ENCODE measurements at regions not wholly inside any gene's neighbourhood (a gene's known extent, or its start where the extent isn't known, plus 50 kb on each side); places are given as distances from the start of the nearest gene placed in this dataset.

DNA sequence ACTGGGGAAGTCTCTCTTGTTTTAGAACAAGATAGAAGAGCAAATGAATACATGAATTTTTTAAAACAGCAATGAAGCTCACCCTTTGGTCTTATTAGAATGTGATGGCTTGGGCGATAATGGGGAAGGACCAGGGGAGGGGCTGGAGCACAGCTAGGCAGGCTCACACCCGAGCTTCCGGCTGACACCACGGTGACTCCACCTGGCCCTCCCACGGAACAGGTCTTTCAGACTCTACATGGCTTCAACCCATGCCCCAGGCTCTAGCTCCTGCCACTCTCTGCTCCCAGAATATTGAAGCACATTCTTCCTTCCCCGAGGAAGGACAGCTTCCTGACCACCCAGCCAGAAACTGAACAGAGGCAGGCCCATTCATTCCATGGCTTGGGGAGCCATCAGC lies 127.5 kb upstream of the AGAP1 start:
- TF ChIP-seq POLR2A (IDR thresholded peaks at IDR 0.05; ENCODE audit: low read depth, low read length) (no peak), POLR2AphosphoS5 (IDR thresholded peaks at IDR 0.05; ENCODE audit: low read depth, low read length) (no peak), TAF1 (IDR thresholded peaks at IDR 0.05; ENCODE audit: borderline replicate concordance, low read depth, low read length) (no peak)
